Endothelial cell (in vitro differentiated cells): ENCODE measurements at regions not wholly inside any gene's neighbourhood (a gene's known extent, or its start where the extent isn't known, plus 50 kb on each side); places are given as distances from the start of the nearest gene placed in this dataset.

ENCODE experiments used
- DNase-seq: peaks from one replicate; pipeline ENCODE4 v3.0.0; 2021; ENCODE audit warnings: low spot score
- H3K27ac Mint-ChIP-seq: one replicate; pipeline ENCODE4 v1.8.0; 2021; ENCODE audit warnings: mixed read lengths, inconsistent platforms; ENCODE audit not compliant: unreplicated experiment
- H3K27me3 Mint-ChIP-seq: one replicate; pipeline ENCODE4 v1.8.0; 2021; ENCODE audit warnings: mild to moderate bottlenecking, moderate library complexity, mixed read lengths, inconsistent platforms; ENCODE audit not compliant: unreplicated experiment
- H3K36me3 Mint-ChIP-seq: one replicate; pipeline ENCODE4 v1.8.0; 2021; ENCODE audit warnings: mild to moderate bottlenecking, low read depth, mixed read lengths, inconsistent platforms; ENCODE audit not compliant: unreplicated experiment
- H3K4me1 Mint-ChIP-seq: one replicate; pipeline ENCODE4 v1.8.0; 2021; ENCODE audit warnings: mild to moderate bottlenecking, mixed read lengths, inconsistent platforms; ENCODE audit not compliant: unreplicated experiment
- H3K4me3 Mint-ChIP-seq: one replicate; pipeline ENCODE4 v1.8.0; 2021; ENCODE audit warnings: mild to moderate bottlenecking, mixed read lengths, inconsistent platforms; ENCODE audit not compliant: unreplicated experiment
- H3K9me3 Mint-ChIP-seq: one replicate; pipeline ENCODE4 v1.8.0; 2021; ENCODE audit warnings: mixed read lengths, inconsistent platforms; ENCODE audit not compliant: unreplicated experiment
- TF ChIP-seq, protein P1 (sequence below): fragments of 200-600 bp; sonication (generic); IDR thresholded peaks from one replicate; pipeline ENCODE4 v1.5.0; 2021; ENCODE audit warnings: antibody characterized with exemption; ENCODE audit not compliant: unreplicated experiment

DNA sequence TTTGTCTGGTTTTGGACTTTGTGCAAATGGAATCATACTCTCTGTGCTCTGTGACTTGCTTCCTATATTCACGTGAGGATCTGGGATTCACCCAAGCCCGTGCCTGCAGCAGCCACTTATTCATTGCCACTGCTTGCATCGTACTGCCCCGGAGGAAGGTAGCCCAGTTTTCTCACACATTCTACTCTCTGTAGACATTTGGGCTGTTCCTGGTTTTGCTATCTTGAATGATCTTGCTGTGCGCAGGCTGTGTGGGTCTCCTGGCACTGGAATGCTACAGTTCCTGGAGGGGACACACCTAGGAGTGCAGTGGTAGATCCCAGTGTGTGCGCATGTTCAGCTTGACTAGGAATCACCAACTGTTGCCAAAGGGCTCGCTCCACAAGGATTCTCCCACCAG lies 99.2 kb upstream of the BOD1 start:
- no peak for DNase-seq
- Mint-ChIP-seq H3K36me3 (no peaks in the 10 kb centered on the region), H3K4me3 (no peak overlapping the region), H3K27ac (no peak overlapping the region), H3K9me3 (no peaks in the 10 kb centered on the region), H3K4me1 (peaks cover 30% of the 10 kb centered on the region), H3K27me3 (peaks cover 3% of the 10 kb centered on the region)
- TF ChIP-seq, protein P1, sequence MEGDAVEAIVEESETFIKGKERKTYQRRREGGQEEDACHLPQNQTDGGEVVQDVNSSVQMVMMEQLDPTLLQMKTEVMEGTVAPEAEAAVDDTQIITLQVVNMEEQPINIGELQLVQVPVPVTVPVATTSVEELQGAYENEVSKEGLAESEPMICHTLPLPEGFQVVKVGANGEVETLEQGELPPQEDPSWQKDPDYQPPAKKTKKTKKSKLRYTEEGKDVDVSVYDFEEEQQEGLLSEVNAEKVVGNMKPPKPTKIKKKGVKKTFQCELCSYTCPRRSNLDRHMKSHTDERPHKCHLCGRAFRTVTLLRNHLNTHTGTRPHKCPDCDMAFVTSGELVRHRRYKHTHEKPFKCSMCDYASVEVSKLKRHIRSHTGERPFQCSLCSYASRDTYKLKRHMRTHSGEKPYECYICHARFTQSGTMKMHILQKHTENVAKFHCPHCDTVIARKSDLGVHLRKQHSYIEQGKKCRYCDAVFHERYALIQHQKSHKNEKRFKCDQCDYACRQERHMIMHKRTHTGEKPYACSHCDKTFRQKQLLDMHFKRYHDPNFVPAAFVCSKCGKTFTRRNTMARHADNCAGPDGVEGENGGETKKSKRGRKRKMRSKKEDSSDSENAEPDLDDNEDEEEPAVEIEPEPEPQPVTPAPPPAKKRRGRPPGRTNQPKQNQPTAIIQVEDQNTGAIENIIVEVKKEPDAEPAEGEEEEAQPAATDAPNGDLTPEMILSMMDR, result no peak

DNA sequence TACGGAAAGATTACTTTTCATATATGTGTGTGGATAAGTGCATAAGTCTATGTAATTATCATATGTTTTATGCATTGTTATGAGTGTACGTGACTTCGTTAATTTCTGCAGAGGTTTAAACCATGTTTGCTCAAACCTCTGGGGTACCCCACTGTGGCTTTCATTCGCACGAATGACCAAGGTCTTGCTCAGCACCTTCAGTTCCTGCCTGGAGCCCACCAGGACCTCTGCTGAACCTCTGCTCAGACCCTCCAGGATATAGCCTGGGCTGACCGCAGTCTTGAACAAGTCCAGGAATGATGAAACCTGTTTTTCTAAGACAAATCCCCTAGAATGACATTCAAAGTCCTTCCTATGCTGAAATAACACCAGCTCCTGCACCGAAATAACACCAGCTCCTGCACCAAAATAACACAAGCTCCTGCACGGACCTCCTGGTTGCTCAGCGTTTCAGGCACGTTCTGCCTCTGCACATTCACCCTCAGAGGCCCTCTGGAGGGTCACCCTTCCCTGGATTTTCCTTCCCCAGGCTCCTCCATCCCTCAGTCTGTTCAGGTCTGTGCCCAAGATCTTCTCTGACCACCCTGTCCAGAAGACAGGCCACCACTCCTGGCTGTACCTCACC lies 99.7 kb upstream of the BOD1 start:
- DNase-seq, result no peak
- TF ChIP-seq, protein P1, result no peak
- no peaks in the 10 kb centered on the region for H3K9me3 Mint-ChIP-seq
- peaks cover 32% of the 10 kb centered on the region for H3K4me1 Mint-ChIP-seq
- no peak overlapping the region for H3K27ac Mint-ChIP-seq
- no peak overlapping the region for H3K4me3 Mint-ChIP-seq
- peaks cover 3% of the 10 kb centered on the region for H3K27me3 Mint-ChIP-seq
- no peaks in the 10 kb centered on the region for H3K36me3 Mint-ChIP-seq

GRCh38 chr5:173717959-173718358 lies 101.5 kb upstream of the BOD1 start:
- H3K4me1 Mint-ChIP-seq, result peaks cover 34% of the 10 kb centered on the region
- no peak overlapping the region for H3K27ac Mint-ChIP-seq
- TF ChIP-seq, protein P1, result no peak
- H3K4me3 Mint-ChIP-seq, result no peak overlapping the region
- H3K9me3 Mint-ChIP-seq, result no peaks in the 10 kb centered on the region
- DNase-seq, result no peak
- peaks cover 2% of the 10 kb centered on the region for H3K27me3 Mint-ChIP-seq
- no peaks in the 10 kb centered on the region for H3K36me3 Mint-ChIP-seq

DNA sequence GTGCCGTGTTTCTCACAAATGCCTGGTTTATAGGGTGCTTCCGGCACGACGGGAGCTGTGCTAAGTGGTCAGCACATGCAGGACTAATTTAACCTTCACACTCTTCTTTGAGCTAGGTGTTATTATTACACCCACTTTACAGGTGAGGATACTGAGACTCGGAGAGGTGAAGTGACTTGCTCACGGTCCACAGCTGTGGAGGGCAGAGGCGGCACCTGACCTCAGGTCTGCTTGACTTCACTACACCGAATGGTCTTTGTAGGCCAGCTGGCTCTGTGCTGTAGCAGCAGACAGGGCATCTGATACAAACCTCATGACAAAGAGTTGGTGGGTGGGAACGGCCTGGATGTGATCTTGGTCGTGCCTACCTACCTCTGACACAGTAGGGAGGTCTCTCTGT lies 102.0 kb upstream of the BOD1 start:
- DNase-seq, result no peak
- H3K4me3 Mint-ChIP-seq, result no peak overlapping the region
- no peaks in the 10 kb centered on the region for H3K36me3 Mint-ChIP-seq
- H3K27ac Mint-ChIP-seq, result no peak overlapping the region
- TF ChIP-seq, protein P1, result no peak
- H3K9me3 Mint-ChIP-seq, result no peaks in the 10 kb centered on the region
- H3K4me1 Mint-ChIP-seq, result peaks cover 34% of the 10 kb centered on the region
- H3K27me3 Mint-ChIP-seq, result peaks cover 2% of the 10 kb centered on the region

- Mint-ChIP-seq H3K4me3 (no peak overlapping the region), H3K9me3 (no peaks in the 10 kb centered on the region), H3K36me3 (no peaks in the 10 kb centered on the region), H3K4me1 (peaks cover 34% of the 10 kb centered on the region), H3K27me3 (peaks cover 2% of the 10 kb centered on the region), H3K27ac (peak overlapping the region; percentile 7)
- TF ChIP-seq, protein P1, result no peak
- DNase-seq, result no peak
These were observed 103.3 kb upstream of the BOD1 start for GRCh38 chr5:173719731-173720082.
